ENCODE measurements at regions not wholly inside any gene's neighbourhood (a gene's known extent, or its start where the extent isn't known, plus 50 kb on each side); places are given as distances from the start of the nearest gene placed in this dataset.

GRCh38 chr19:28039677-28040381 lies 1173.1 kb downstream of the UQCRFS1 start:
- no peak for TF ChIP-seq POLR2A (IDR thresholded peaks at IDR 0.05)
- no peak for TF ChIP-seq CTCF (IDR thresholded peaks at IDR 0.05)
- no peak for TF ChIP-seq EP300 (IDR thresholded peaks at IDR 0.05)
